GM19035 (cell line): ENCODE measurements at regions not wholly inside any gene's neighbourhood (a gene's known extent, or its start where the extent isn't known, plus 50 kb on each side); places are given as distances from the start of the nearest gene placed in this dataset.
A peak's percentile ranks its signal among the peaks of the same experiment; 100 is the strongest.

Experiments
- ATAC-seq: cut with Tn5 transposase; IDR thresholded peaks from one replicate; pipeline ENCODE4 v1.9.1; 2021; ENCODE audit not compliant: unreplicated experiment

- ATAC-seq = no peak
These were observed 420.3 kb upstream of the POU3F3 start for GRCh38 chr2:104433657-104434056.

GRCh38 chr2:104434318-104434792 lies 419.6 kb upstream of the POU3F3 start:
- ATAC-seq = peak; percentile 87

GRCh38 chr2:104434966-104435365 lies 418.9 kb upstream of the POU3F3 start:
- ATAC-seq = no peak

- ATAC-seq = no peak
These were observed 415.4 kb upstream of the POU3F3 start for GRCh38 chr2:104438481-104438880.

- ATAC-seq = no peak
These were observed 410.8 kb upstream of the POU3F3 start for GRCh38 chr2:104443145-104443544.

- ATAC-seq = no peak
These were observed 409.5 kb upstream of the POU3F3 start for GRCh38 chr2:104444392-104444791.

- no peak for ATAC-seq
These were observed 409.0 kb upstream of the POU3F3 start for GRCh38 chr2:104444889-104445288.

GRCh38 chr2:104447831-104448434 lies 406.0 kb upstream of the POU3F3 start:
- no peak for ATAC-seq

GRCh38 chr2:104448661-104449440 lies 405.1 kb upstream of the POU3F3 start:
- ATAC-seq = no peak

- ATAC-seq = no peak
These were observed 401.4 kb upstream of the POU3F3 start for GRCh38 chr2:104452558-104452957.

- no peak for ATAC-seq
These were observed 391.2 kb upstream of the POU3F3 start for GRCh38 chr2:104462731-104463130.

- ATAC-seq = no peak
These were observed 387.9 kb upstream of the POU3F3 start for GRCh38 chr2:104465981-104466380.

GRCh38 chr2:104468846-104469245 lies 385.1 kb upstream of the POU3F3 start:
- no peak for ATAC-seq

GRCh38 chr2:104472076-104472475 lies 381.8 kb upstream of the POU3F3 start:
- no peak for ATAC-seq

- no peak for ATAC-seq
These were observed 380.4 kb upstream of the POU3F3 start for GRCh38 chr2:104473546-104473945.

- no peak for ATAC-seq
These were observed 379.2 kb upstream of the POU3F3 start for GRCh38 chr2:104474716-104475115.

GRCh38 chr2:104476075-104476474 lies 377.8 kb upstream of the POU3F3 start:
- ATAC-seq = no peak

- no peak for ATAC-seq
These were observed 377.3 kb upstream of the POU3F3 start for GRCh38 chr2:104476563-104476988.

- no peak for ATAC-seq
These were observed 372.6 kb upstream of the POU3F3 start for GRCh38 chr2:104481341-104481740.

GRCh38 chr2:104487366-104487765 lies 366.5 kb upstream of the POU3F3 start:
- no peak for ATAC-seq

- no peak for ATAC-seq
These were observed 360.2 kb upstream of the POU3F3 start for GRCh38 chr2:104493698-104494097.

GRCh38 chr2:104501342-104501741 lies 352.6 kb upstream of the POU3F3 start:
- ATAC-seq = no peak
